HepG2 (cell line): ENCODE measurements at regions not wholly inside any gene's neighbourhood (a gene's known extent, or its start where the extent isn't known, plus 50 kb on each side); places are given as distances from the start of the nearest gene placed in this dataset.

Source experiments
- ATAC-seq: fragments of 200-7000 bp; cut with Tn5 transposase; 3 replicates; pipeline ENCODE4 v1.9.1; 2020; ENCODE audit warnings: mild to moderate bottlenecking, moderate library complexity
- BruUV-seq: library from RNA; stranded (reverse); fragments of 400-500 nt; replicated peaks from 2 replicates; lab custom pipeline; 2021; lab: Mats Ljungman, UMichigan
- CTCF ChIA-PET: fragments of 300-600 bp; formaldehyde crosslinking; extraction: SDS; loops from one replicate; lab custom pipeline; 2021; ENCODE audit warnings: low total read pairs, inconsistent platforms, low intra/inter-chr PET ratio; lab: Yijun Ruan, JAX
- POLR2A ChIA-PET: fragments of 350-600 bp; sonication (Branson Sonifier 250); formaldehyde crosslinking; loops from one replicate; lab custom pipeline; 2020; ENCODE audit warnings: antibody characterized with exemption, inconsistent platforms; lab: Yijun Ruan, JAX
- DNase-seq: peaks from one replicate; pipeline ENCODE4 v3.0.0-alpha.2; 2015; ENCODE audit warnings: low spot score
- FAIRE-seq: peaks from 3 replicates; lab custom pipeline; 2011; peaks lifted over from hg19 to GRCh38; lab: Jason Lieb, UNC
- H2AFZ ChIP-seq: one replicate; pipeline ENCODE4 v1.6.1; 2011; ENCODE audit warnings: low read length, inconsistent platforms
- H3K27ac ChIP-seq: fragments of 300-600 bp; 3 replicates; pipeline ENCODE4 v1.8.0; 2011; ENCODE audit warnings: mixed run types, mild to moderate bottlenecking, mixed read lengths, low read length, inconsistent platforms; ENCODE audit not compliant: insufficient read depth; ENCODE audit errors: extremely low read length
- H3K27me3 ChIP-seq, 2 experiments: fragments of 200-600 bp in 1 of 2; 2 replicates in 1 of 2; 3 replicates in 1 of 2; pipeline versions ENCODE4 v1.6.0 to v1.8.0; 2011; ENCODE audit warnings: low read length in 2 of 2, mild to moderate bottlenecking in 2 of 2, moderate library complexity in 2 of 2, inconsistent platforms in 1 of 2; ENCODE audit not compliant: insufficient read depth in 2 of 2, control insufficient read depth in 1 of 2
- H3K36me3 ChIP-seq, 2 experiments: fragments of 200-600 bp in 1 of 2; replicated peaks in 1 of 2; 2 replicates in 1 of 2; 3 replicates in 1 of 2; pipeline versions ENCODE4 v1.5.1 to v1.8.0; 2011; ENCODE audit warnings: low read length in 2 of 2, inconsistent platforms in 1 of 2; ENCODE audit not compliant: insufficient read depth in 2 of 2, control insufficient read depth in 1 of 2
- H3K4me1 ChIP-seq: 2 replicates; pipeline ENCODE4 v1.5.1; 2012; ENCODE audit warnings: low read length, inconsistent platforms; ENCODE audit not compliant: insufficient read depth
- H3K4me2 ChIP-seq: 2 replicates; pipeline ENCODE4 v1.6.0; 2011; ENCODE audit warnings: low read depth, low read length, inconsistent platforms
- H3K4me3 ChIP-seq, 3 experiments: fragments of 200-600 bp in 1 of 3; sonication (generic), shearing (Covaris generic) in 1 of 3; replicated peaks in 1 of 3; 2 replicates each; pipeline ENCODE4 v1.5.1; 2011 to 2016; ENCODE audit warnings: low read length in 3 of 3, inconsistent platforms in 2 of 3, low read depth in 2 of 3, mild to moderate bottlenecking in 2 of 3, control low read depth in 1 of 3, mixed read lengths in 1 of 3; ENCODE audit not compliant: insufficient read depth in 1 of 3
- H3K79me2 ChIP-seq: one replicate; pipeline ENCODE4 v1.6.1; 2011; ENCODE audit warnings: low read length, inconsistent platforms; ENCODE audit not compliant: insufficient read depth
- H3K9ac ChIP-seq: 2 replicates; pipeline ENCODE4 v1.6.0; 2011; ENCODE audit warnings: mild to moderate bottlenecking, low read depth, low read length, inconsistent platforms; ENCODE audit not compliant: insufficient read depth
- H3K9me3 ChIP-seq: 2 replicates; pipeline ENCODE4 v1.5.1; 2012; ENCODE audit warnings: mild to moderate bottlenecking, low read length
- H4K20me1 ChIP-seq: 2 replicates; pipeline ENCODE4 v1.6.0; 2011; ENCODE audit warnings: inconsistent platforms, mild to moderate bottlenecking, low read length, moderate library complexity; ENCODE audit not compliant: insufficient read depth
- EED ChIP-seq: sonication (generic); formaldehyde crosslinking; IDR thresholded peaks from 2 replicates; pipeline ENCODE4 v1.5.0; 2020; ENCODE audit warnings: mild to moderate bottlenecking, missing genetic modification reagents
- ISX ChIP-seq: sonication (generic); formaldehyde crosslinking; conservative IDR thresholded peaks from 2 replicates; pipeline ENCODE4 v1.5.0; 2020; ENCODE audit warnings: missing genetic modification reagents
- ONECUT2 ChIP-seq: sonication (generic); formaldehyde crosslinking; IDR thresholded peaks from 2 replicates; pipeline ENCODE4 v1.4.0; 2020; ENCODE audit warnings: missing genetic modification reagents
- SIN3B ChIP-seq: fragments of 150-350 bp; IDR thresholded peaks from 2 replicates; pipeline ENCODE4 v1.6.1; 2014; ENCODE audit warnings: low read length
- ZNF292 ChIP-seq: sonication (generic); formaldehyde crosslinking; IDR thresholded peaks from 2 replicates; pipeline ENCODE4 v1.8.1; 2022; ENCODE audit warnings: mild to moderate bottlenecking, low read depth, missing genetic modification reagents, borderline replicate concordance
- ZNF749 ChIP-seq: sonication (generic); formaldehyde crosslinking; IDR thresholded peaks from 2 replicates; pipeline ENCODE4 v1.8.0; 2022; ENCODE audit warnings: mild to moderate bottlenecking, missing genetic modification reagents, moderate library complexity, borderline replicate concordance
- ZNF775 ChIP-seq: sonication (generic); formaldehyde crosslinking; IDR thresholded peaks from 2 replicates; pipeline ENCODE4 v1.4.0; 2020; ENCODE audit warnings: missing genetic modification reagents, mild to moderate bottlenecking, moderate library complexity, borderline replicate concordance
- ZNF788 ChIP-seq: sonication (generic); formaldehyde crosslinking; IDR thresholded peaks from 2 replicates; pipeline ENCODE4 v1.5.0; 2020; ENCODE audit warnings: mild to moderate bottlenecking, missing genetic modification reagents, borderline replicate concordance
- ZSCAN29 ChIP-seq: sonication (generic); formaldehyde crosslinking; conservative IDR thresholded peaks from 2 replicates; pipeline ENCODE4 v1.4.0; 2020; ENCODE audit warnings: mild to moderate bottlenecking, missing genetic modification reagents
- WGBS: methylation state at CpG from one replicate; pipeline ENCODE4 v1.1.6; 2017; ENCODE audit warnings: low lambda C conversion rate; 5-methylcytosine and 5-hydroxymethylcytosine counted together
- in situ Hi-C: cut with HindIII; loops from 2 replicates; pipeline ENCODE4 v1.10.0; 2017; ENCODE audit warnings: low pct_unique_long_range_greater_than_20kb; ENCODE audit not compliant: extremely low pct_ligation_motif_present
- intact Hi-C: fragments of 100-400 bp; cut with micrococcal nuclease; formaldehyde crosslinking; loops from one replicate; pipeline ENCODE4 v1.10.0; 2022; ENCODE audit not compliant: unreplicated experiment
- TF ChIP-seq, protein P1 (sequence below): sonication (generic); formaldehyde crosslinking; conservative IDR thresholded peaks from 2 replicates; pipeline ENCODE4 v1.4.0; 2020; ENCODE audit warnings: missing genetic modification reagents
- TF ChIP-seq, protein P2 (sequence below): sonication (generic); formaldehyde crosslinking; IDR thresholded peaks from 2 replicates; pipeline ENCODE4 v1.5.0; 2020; ENCODE audit warnings: missing genetic modification reagents, mild to moderate bottlenecking, borderline replicate concordance
- TF ChIP-seq, protein P3 (sequence below): IDR thresholded peaks from 2 replicates; pipeline ENCODE4 v1.6.1; 2016; ENCODE audit warnings: missing compliant biosample characterization, missing genetic modification reagents, borderline replicate concordance
- TF ChIP-seq, protein P4 (sequence below): sonication (generic); formaldehyde crosslinking; IDR thresholded peaks from 2 replicates; pipeline ENCODE4 v1.8.1; 2023; ENCODE audit warnings: mild to moderate bottlenecking, missing genetic modification reagents
- TF ChIP-seq, protein P5 (sequence below): sonication (generic); formaldehyde crosslinking; conservative IDR thresholded peaks from 2 replicates; pipeline ENCODE4 v1.8.0; 2022; ENCODE audit warnings: mild to moderate bottlenecking, moderate library complexity, missing genetic modification reagents
- TF ChIP-seq, protein P6 (sequence below): sonication (generic); formaldehyde crosslinking; IDR thresholded peaks from 2 replicates; pipeline ENCODE4 v1.5.0; 2020; ENCODE audit warnings: mild to moderate bottlenecking, missing genetic modification reagents

DNA sequence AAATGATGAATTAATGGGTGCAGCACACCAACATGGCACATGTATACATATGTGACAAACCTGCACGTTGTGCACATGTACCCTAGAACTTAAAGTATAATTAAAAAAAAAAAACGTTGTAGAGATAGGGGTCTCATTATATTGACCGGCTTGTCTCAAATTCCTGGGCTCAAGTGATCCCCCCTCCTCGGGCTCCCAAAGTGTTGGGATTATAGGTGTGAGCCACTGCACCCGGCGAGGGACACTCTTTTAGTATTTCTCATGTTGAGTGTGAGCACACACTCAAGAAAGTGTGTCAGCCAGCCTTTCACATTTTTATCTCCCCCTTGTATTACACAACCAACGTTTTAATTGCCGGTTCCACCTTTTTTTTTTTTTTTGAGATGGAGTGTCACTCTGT lies 87.7 kb upstream of the SPIN1 start:
- ChIA-PET POLR2A (no interaction called here), CTCF (no interaction called here)
- Histone ChIP-seq H4K20me1 (no peaks in the 10 kb centered on the region), H2AFZ (no peak overlapping the region), H3K4me2 (no peak overlapping the region), H3K79me2 (no peaks in the 10 kb centered on the region), H3K36me3 (no peaks in the 10 kb centered on the region), H3K27ac (no peak overlapping the region), H3K4me1 (no peaks in the 10 kb centered on the region), H3K9me3 (no peaks in the 10 kb centered on the region), H3K9ac (no peak overlapping the region), H3K4me3 (no peak overlapping the region), H3K27me3 (peaks cover 2 to 11% of the 10 kb centered on the region in 2 experiments; a peak in 2 of 5 replicates)
- no peak for DNase-seq
- no TSS peak for BruUV-seq
- ATAC-seq = no peak
- 20% methylated on average over 8 of the region's 8 CpGs for WGBS
- intact Hi-C loops = no loop called here
- in situ Hi-C loops = no loop called here
- no peak for FAIRE-seq
- no peak for TF ChIP-seq ZSCAN29 (CRISPR knock-in tag)
- TF ChIP-seq ZNF749 (CRISPR knock-in tag) = no peak
- no peak for TF ChIP-seq ONECUT2 (CRISPR knock-in tag)
- TF ChIP-seq, protein P1, sequence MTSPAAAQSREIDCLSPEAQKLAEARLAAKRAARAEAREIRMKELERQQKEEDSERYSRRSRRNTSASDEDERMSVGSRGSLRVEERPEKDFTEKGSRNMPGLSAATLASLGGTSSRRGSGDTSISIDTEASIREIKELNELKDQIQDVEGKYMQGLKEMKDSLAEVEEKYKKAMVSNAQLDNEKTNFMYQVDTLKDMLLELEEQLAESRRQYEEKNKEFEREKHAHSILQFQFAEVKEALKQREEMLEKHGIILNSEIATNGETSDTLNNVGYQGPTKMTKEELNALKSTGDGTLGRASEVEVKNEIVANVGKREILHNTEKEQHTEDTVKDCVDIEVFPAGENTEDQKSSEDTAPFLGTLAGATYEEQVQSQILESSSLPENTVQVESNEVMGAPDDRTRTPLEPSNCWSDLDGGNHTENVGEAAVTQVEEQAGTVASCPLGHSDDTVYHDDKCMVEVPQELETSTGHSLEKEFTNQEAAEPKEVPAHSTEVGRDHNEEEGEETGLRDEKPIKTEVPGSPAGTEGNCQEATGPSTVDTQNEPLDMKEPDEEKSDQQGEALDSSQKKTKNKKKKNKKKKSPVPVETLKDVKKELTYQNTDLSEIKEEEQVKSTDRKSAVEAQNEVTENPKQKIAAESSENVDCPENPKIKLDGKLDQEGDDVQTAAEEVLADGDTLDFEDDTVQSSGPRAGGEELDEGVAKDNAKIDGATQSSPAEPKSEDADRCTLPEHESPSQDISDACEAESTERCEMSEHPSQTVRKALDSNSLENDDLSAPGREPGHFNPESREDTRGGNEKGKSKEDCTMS (CRISPR knock-in tag) = no peak
- TF ChIP-seq, protein P2, sequence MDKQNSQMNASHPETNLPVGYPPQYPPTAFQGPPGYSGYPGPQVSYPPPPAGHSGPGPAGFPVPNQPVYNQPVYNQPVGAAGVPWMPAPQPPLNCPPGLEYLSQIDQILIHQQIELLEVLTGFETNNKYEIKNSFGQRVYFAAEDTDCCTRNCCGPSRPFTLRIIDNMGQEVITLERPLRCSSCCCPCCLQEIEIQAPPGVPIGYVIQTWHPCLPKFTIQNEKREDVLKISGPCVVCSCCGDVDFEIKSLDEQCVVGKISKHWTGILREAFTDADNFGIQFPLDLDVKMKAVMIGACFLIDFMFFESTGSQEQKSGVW = no peak
- TF ChIP-seq EED = no peak
- TF ChIP-seq, protein P3, sequence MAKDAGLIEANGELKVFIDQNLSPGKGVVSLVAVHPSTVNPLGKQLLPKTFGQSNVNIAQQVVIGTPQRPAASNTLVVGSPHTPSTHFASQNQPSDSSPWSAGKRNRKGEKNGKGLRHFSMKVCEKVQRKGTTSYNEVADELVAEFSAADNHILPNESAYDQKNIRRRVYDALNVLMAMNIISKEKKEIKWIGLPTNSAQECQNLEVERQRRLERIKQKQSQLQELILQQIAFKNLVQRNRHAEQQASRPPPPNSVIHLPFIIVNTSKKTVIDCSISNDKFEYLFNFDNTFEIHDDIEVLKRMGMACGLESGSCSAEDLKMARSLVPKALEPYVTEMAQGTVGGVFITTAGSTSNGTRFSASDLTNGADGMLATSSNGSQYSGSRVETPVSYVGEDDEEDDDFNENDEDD = no peak
- TF ChIP-seq, protein P4, sequence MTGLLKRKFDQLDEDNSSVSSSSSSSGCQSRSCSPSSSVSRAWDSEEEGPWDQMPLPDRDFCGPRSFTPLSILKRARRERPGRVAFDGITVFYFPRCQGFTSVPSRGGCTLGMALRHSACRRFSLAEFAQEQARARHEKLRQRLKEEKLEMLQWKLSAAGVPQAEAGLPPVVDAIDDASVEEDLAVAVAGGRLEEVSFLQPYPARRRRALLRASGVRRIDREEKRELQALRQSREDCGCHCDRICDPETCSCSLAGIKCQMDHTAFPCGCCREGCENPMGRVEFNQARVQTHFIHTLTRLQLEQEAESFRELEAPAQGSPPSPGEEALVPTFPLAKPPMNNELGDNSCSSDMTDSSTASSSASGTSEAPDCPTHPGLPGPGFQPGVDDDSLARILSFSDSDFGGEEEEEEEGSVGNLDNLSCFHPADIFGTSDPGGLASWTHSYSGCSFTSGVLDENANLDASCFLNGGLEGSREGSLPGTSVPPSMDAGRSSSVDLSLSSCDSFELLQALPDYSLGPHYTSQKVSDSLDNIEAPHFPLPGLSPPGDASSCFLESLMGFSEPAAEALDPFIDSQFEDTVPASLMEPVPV (CRISPR knock-in tag) = no peak
- TF ChIP-seq, protein P5, sequence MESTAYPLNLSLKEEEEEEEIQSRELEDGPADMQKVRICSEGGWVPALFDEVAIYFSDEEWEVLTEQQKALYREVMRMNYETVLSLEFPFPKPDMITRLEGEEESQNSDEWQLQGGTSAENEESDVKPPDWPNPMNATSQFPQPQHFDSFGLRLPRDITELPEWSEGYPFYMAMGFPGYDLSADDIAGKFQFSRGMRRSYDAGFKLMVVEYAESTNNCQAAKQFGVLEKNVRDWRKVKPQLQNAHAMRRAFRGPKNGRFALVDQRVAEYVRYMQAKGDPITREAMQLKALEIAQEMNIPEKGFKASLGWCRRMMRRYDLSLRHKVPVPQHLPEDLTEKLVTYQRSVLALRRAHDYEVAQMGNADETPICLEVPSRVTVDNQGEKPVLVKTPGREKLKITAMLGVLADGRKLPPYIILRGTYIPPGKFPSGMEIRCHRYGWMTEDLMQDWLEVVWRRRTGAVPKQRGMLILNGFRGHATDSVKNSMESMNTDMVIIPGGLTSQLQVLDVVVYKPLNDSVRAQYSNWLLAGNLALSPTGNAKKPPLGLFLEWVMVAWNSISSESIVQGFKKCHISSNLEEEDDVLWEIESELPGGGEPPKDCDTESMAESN = no peak
- TF ChIP-seq SIN3B = no peak
- TF ChIP-seq ISX (CRISPR knock-in tag) = no peak
- no peak for TF ChIP-seq ZNF775 (CRISPR knock-in tag)
- no peak for TF ChIP-seq ZNF788 (CRISPR knock-in tag)
- TF ChIP-seq, protein P6, sequence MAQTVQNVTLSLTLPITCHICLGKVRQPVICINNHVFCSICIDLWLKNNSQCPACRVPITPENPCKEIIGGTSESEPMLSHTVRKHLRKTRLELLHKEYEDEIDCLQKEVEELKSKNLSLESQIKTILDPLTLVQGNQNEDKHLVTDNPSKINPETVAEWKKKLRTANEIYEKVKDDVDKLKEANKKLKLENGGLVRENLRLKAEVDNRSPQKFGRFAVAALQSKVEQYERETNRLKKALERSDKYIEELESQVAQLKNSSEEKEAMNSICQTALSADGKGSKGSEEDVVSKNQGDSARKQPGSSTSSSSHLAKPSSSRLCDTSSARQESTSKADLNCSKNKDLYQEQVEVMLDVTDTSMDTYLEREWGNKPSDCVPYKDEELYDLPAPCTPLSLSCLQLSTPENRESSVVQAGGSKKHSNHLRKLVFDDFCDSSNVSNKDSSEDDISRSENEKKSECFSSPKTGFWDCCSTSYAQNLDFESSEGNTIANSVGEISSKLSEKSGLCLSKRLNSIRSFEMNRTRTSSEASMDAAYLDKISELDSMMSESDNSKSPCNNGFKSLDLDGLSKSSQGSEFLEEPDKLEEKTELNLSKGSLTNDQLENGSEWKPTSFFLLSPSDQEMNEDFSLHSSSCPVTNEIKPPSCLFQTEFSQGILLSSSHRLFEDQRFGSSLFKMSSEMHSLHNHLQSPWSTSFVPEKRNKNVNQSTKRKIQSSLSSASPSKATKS (CRISPR knock-in tag) = no peak
- TF ChIP-seq ZNF292 = no peak
